HG03565 (cell line): ENCODE measurements at regions not wholly inside any gene's neighbourhood (a gene's known extent, or its start where the extent isn't known, plus 50 kb on each side); places are given as distances from the start of the nearest gene placed in this dataset.

Experiments used
- ATAC-seq: cut with Tn5 transposase; IDR thresholded peaks from one replicate; pipeline ENCODE4 v1.9.1; 2021; ENCODE audit warnings: mild to moderate bottlenecking, moderate library complexity; ENCODE audit not compliant: unreplicated experiment

DNA sequence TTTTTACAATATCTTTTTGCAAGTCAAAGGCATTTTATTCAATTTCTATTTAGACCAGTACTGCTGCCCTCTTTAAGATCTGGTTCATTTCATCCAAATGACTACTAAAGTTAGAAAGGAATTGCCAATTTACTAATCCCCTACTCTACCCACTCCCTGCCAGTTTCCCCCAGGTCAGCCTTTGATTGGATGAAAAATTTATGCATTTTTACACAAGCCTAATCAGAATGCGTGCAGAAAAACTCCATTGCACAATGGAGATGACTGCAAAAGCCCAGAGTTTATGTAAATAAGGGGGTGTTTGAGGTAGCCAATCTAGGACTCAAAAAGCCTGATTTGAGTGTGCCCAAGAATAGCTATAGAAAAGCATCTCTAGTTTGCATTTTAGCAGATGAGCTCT is 310.6 kb downstream of the PABPC4L start:
- no peak for ATAC-seq

DNA sequence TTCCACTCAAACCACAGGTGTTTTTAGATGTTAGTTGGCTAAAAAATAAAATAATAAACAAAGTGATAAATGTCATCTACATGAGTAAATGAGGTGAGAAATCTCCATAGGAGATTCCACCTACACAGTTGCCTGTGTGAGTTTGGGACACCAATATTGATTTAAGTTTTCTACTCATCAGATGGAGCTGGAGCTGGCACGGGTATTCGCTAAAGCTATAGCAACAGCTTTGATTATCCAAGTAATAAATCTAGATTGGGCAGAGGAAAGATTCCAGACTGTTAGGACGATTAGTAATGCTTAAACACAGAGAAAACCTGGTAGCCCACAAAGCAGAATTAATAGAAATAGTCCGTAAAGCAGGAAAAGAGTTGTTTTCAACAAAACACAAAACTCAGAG is 313.9 kb downstream of the PABPC4L start:
- no peak for ATAC-seq

DNA sequence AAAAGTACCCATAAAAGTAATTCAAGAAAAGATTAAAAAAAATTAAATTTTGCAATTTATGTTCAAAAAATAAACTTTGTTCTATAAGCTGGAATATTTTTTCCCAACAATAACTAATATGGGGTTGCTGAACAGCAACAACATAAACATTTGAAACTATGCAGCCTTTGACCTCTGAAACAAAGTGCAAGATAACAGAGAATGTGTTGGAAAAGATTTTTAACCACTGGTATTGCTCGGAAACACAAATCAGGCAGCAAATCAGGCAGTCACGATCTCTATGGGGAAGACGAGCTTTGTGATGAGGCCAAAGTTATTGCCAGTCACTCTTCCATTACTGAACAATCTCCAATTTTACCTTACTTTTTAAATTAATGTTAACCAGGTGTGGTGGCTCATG is 332.1 kb downstream of the PABPC4L start:
- ATAC-seq: no peak

DNA sequence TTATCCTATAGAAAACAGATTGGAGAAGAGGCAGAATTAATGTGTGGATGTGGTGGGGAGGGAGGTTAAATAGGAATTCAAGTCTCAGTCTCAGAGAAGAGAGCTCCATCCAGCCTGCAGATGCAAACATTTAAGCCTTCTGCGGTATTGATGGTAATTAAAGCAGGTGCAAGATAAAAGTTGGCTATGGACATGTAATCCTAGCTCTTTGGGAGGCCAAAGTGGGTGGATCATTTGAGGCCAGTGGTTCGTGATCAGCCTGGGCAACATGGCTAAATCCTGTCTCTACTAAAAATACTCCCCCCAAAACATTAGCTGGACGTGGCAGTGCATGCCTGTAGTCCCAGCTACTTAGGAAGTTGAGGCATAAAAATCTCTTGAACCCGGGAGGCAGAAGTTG is 332.7 kb downstream of the PABPC4L start:
- no peak for ATAC-seq

DNA sequence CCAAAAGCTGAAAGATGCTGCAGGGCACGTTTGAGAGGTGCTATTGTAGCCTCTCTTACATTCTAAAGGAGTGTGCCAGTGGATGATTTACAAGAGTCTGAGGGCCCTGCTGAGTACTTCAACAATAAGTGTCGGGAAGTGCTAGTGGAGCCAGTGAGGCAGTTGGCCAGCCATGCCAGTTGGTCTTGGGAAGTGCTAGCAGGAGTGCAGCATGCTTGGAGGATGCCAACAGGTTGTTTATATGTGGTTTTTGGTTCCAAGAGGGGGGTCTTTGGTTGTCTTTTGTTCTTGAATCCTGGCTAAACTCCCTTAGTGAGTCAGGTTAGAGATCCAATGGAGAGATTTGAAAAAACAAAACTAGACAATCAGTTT is 335.3 kb downstream of the PABPC4L start:
- no peak for ATAC-seq

DNA sequence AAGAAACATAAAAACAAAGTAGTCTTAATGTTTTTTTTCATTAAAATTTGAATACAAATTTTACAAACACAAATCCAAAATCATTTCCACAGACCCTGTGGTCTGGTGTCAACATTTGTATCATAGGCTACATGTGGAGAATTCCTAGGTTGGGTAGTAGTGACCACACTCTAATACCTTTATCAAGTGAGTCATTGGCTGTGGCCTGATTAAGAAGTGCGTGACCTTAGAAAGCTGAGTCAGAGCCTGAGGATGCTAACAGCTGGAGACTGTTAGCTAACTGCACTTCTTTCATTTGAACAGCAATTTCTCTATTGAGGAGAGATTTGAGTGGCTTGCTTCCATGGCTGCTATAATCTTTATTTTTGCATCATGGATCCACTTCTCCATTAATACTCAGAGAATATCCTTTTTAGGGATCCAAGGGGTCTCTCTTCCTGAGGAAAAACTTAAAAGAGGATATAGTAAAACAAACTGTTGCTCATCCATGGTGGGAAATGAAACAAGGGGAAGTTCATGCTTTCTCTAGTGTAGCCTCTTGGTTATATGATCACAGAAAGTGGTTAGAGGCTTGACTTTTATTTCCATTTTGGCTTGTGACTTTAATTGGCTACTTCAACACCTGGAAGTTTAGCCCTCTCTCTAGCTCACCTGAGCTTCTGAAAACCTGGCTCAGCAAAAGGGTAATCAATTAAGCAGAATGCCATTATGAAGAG is 335.8 kb downstream of the PABPC4L start:
- ATAC-seq: no peak

DNA sequence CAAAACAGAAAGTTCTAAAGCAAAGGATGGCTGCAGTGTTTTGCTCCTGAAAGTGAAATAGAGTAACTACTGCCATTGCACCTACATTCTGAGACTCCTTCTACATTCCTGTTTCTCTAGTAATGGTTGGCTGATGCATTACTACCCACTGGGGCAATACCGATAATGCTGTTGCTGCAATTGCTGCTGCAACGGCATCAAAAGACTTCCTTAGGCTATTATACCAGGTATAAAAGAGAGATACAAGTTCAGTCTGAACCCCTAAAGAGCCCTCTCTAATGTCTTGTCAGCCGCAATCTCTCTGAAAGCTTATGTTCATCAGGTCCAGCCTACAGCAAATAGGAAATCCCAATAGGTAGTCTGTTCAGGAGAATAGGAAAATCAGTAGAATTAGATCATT is 338.4 kb downstream of the PABPC4L start:
- ATAC-seq: no peak

DNA sequence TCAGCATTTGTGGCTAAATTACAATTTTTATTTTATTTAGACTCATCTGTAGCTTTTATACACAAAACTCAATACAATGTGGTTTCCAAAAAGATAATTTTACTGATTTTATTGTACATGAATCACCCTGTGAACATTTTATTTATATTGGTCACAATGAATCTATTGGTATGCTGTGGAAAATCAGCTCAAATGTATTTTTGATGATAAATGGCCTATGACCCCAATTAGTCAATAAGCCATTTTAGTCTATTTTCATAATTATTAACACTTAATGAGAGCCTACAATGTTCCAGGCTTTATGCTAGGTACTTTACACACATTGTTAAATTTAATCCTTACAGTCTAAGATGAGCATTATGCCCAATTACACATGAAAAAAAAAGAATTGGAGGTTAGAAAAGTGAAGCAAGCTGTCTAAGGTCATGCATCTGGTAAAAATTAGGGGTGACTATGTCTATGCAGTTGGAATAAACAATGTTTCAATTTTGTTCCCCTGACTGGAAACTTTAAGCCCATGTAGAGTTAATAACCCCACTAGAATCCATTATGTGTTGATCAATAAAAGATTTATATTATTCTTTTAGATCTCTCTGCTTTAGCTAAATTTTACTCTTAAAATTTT is 344.7 kb downstream of the PABPC4L start:
- no peak for ATAC-seq

DNA sequence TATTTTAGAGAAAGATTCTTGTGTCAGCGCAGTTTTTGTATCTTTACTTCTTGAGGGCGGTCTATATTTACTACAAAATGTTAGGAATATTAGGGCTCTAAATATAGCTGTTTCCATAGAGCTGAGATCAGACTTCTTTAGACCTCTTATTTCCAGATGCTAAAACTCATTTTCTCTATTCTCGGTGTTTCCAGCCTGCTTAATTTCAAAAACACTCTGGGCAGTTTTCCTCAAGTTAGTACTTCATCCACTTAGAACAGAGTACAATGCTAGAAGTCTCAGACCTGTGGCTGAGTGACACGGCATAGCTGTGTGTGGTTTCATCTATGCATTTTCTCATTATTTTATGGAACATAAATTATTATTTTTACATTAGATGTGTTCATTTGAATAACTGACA is 346.6 kb downstream of the PABPC4L start:
- ATAC-seq: no peak

DNA sequence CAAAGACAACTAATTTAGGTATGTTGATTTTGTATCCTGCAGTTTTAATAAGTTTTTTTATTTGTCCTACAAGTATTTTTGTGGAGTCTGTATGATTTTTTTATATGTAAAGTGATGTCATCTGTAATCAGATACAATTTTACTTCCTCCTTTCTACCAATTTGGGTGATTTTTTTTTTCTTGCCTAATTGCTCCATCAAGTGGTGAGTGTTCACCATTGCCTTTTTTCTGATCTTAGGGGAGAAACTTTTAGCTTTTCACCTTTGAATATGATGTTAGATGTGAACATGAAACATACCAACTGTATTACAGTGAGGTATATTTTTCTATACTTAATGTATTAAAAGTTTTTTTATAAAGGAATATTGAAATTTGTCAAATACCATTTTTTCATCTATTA is 362.3 kb downstream of the PABPC4L start:
- ATAC-seq: no peak

DNA sequence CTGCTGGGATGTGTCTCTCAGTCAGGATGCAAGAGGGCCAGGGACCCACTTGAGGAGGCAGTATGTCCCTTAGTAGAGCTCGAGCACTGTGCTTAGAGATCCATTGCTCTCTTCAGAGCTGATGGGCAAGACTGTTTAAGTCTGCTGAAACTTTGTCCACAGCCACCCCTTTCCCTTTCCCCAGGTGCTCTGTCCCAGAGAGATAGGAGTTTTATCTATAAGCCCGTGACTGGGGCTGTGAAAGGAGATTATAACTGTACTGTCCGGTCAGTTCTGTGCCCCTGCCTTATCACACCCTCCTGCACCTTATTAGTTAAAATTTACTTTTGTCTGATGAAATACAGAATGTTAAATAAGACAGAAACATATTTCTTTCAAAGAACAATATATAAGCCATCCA is 378.4 kb downstream of the PABPC4L start:
- ATAC-seq: no peak

DNA sequence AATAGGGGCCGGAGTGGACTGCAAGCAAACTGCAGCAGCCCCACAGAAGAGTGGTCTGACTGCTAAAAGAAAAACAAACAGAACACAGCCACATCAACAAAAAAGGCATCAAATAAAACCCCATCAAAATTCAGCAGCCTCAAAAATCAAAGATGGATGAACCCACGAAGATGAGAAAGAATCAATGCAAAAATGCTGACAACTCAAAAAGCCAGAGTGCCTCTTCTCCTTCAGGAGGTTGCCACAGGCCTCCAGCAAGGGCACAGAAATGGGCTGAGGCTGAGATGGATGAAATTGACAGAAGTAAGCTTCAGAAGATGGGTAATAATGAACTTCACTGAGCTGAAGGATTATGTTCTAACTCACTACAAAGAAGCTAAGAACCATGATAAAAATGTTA is 388.6 kb downstream of the PABPC4L start:
- ATAC-seq: no peak

DNA sequence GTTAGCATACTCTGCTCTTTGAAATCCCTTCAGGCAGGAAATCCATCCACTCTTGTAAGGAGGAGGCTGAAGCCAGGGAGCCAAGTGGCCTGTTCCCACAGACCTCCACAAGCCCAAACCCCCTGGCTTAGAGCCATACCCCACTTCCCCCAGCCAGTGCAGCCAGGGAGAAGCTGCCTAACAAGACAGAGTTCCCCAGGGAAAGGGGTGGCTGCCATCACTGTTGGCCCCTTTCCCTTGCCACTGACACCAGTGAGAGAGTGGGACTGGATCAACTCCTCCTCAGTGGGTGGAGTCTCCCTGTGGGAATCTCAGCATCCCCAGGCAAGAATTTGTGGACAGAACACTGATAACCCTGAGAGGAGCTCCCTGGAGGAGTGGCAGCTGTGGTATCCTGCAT is 389.4 kb downstream of the PABPC4L start:
- no peak for ATAC-seq

DNA sequence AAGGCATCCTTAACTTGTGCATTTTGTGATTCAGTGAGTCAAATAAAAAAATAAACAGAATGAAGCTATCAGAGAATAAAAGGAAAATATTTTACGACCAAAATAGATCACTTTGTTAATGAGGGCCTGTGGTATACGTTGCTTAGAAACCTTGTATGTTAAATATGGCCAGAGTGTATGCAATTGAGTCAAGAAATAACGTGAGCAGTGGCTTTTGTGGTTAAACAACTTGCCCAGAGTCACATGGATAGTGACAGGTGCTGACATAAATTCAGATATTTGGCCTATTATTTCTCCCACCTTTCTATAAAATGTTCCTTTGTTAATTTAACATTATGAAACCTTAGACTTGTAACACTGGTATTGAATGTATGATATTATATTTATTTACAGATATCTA is 393.4 kb downstream of the PABPC4L start:
- ATAC-seq: no peak

DNA sequence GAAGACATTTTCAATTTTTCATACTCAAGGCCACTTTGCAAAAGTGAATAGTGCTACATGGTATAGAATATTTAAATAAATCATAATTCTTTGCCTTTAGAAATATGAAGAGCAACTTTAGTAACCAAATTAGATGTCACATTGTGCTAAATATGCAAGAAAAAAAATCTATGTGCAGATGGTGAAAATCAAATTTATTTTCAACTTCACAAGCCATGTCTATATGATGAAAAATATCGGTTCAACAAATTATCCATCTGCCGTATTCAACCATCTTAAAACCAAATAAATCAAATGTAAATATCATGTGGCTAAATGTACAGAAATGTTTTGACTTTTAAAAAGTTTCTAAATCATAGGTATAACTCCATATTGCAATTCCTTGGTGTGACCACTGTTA is 398.2 kb downstream of the PABPC4L start:
- no peak for ATAC-seq

DNA sequence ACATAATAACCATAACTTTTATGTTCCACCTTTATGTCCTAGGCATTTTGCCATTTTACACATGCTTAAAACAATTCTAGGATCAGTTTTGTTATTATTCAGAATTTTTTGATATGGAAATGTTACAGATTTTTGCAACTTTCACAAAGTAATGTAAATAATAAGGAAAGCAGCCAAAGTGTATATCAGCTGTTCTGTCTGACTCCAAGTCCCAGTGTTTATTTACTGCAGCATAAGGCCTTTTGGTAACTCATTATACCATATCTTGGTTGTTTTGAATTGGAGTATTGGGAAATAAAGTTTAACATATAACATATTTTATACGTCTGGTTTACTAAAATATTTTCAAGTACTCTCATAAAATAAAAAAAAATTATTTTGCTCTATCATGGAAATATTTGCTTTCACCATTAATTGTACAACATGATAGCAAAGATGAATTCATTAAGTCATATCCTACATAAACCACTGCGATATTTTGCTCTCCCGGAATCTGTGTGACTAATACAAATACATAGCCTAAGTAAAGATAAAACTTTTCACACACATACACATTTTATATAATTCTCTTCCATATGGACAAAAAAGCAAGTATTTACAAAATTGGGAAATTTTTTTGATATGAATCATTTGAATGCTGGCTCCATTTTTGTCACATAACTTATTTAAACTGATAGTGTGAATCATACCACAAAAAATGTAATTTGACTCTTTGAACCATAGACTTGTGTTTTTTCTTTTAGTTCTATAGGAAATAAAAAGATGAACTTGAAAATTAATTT is 399.0 kb downstream of the PABPC4L start:
- ATAC-seq: no peak

DNA sequence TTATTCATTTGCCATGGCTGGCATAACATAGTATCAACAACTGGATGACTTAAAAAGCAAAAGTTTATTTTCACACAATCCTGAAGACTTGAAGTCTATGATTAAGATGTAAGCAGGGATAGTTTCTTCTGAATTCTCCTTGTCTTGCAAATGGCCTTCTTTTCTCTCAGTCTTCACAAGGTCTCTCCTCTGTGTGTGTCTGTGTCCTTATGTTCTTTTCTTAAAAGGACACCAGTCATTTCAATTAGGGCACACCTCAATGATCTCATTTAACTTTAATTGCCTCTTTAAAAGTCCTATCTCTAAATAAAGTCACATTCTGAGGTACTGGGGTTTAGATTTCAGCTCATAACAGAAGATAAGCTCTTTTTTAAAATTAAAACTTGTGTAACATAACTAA is 399.7 kb downstream of the PABPC4L start:
- ATAC-seq: no peak

DNA sequence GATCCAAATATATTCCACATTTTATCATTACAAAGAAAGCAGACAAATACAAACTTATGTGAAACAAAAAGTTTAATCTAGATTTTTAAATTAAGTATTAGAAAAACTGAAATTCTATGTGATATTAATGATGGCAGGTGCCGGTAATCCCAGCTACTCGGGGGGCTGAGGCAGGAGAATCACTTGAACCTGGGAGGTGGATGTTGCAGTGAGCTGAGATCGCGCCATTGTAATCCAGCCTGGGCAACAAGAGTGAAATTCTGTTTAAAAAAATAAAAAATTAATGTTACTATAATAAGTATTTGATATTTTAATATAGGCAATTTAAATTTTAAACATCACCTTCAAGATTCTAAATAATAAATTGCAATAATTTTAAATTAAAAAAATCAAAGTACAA is 400.6 kb downstream of the PABPC4L start:
- ATAC-seq: no peak

DNA sequence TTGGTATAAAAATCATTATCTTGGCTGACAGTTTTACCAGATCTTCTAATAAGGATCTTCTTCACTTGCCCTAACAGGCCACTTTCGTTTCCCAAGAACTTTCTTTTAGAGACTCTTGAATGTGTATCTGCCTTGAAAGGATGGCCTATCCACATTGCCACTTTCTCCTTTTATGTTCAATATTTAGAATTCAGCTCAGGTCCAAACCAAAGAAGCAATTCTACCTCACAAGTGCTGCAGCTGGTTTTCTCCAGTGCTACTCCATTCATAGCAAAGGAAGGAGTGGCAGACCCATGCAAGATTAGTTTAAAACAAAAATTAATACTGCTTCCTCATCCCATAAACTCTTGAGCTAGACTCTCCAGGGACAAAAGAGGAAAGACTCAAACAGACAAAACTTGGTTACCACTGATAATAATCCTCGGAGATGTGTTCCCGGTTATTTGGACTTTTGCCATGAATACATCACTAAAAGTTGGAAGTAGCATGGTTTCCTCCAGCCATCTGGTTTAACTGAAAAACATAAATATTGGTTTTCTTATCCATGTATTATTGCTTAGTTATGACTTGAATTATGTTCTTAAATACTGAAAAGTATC is 401.8 kb downstream of the PABPC4L start:
- ATAC-seq: no peak

DNA sequence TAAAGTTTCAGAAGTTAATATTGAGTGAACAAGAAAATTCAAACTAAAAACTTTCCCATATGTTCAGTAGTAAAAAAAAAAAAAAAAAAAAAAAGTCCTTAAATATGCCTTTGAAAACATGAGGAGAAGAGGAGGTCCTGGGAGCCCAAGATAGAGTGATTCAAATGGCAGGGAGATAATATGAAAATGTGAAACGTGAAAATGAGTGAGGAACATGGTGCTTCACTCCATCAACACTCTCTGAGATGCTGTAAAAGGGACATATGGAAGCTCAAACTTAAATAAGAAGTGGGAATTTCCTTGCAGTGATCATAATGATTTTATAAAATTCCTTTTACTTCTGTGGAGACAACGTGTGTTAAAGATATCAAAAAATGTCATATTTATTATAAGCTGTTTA is 423.9 kb downstream of the PABPC4L start:
- ATAC-seq: no peak

DNA sequence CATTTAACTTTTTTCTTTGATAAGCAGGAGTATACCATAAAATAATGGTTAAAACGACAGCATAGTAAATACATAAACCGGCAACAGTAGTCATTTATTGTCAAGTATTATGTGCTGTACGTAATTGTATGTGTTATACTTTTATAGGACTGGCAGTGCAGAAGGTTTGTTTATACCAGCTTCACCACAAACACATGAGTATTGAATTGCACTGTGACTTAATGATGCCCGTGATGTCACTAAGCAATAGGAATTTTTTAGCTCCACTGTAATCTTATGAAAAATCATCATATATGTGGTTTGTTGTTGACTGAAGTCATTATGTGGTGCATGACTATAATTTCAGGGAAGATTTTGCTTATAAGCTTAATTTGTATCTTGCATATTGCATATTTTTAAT is 424.6 kb downstream of the PABPC4L start:
- no peak for ATAC-seq

DNA sequence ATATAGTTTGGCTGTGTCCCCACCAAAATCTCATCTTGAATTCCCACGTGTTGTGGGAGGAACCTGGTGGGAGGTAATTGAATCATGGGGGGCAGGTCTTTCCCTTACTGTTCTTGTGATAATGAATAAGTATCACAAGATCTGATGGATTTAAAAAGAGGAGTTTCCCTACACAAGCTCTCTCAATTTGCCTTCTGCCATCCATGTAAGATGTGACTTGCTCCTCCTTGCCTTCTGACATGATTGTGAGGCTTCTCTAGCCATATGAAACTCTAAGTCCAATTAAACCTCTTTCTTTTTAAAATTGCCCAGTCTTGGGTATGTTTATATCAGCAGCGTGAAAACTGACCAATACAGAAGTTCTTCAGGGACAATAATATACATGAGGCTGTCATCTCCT is 425.1 kb downstream of the PABPC4L start:
- ATAC-seq: no peak
